ENCODE measurements at regions not wholly inside any gene's neighbourhood (a gene's known extent, or its start where the extent isn't known, plus 50 kb on each side); places are given as distances from the start of the nearest gene placed in this dataset.

GRCh38 chr5:74288448-74289108 lies 351.9 kb downstream of the ENC1 start:
- no peak for DNase-seq (ENCODE audit: low read depth)

- no peak for DNase-seq (ENCODE audit: low read depth)
Observed at GRCh38 chr5:74288038-74288437, 352.5 kb downstream of the ENC1 start.

DNA sequence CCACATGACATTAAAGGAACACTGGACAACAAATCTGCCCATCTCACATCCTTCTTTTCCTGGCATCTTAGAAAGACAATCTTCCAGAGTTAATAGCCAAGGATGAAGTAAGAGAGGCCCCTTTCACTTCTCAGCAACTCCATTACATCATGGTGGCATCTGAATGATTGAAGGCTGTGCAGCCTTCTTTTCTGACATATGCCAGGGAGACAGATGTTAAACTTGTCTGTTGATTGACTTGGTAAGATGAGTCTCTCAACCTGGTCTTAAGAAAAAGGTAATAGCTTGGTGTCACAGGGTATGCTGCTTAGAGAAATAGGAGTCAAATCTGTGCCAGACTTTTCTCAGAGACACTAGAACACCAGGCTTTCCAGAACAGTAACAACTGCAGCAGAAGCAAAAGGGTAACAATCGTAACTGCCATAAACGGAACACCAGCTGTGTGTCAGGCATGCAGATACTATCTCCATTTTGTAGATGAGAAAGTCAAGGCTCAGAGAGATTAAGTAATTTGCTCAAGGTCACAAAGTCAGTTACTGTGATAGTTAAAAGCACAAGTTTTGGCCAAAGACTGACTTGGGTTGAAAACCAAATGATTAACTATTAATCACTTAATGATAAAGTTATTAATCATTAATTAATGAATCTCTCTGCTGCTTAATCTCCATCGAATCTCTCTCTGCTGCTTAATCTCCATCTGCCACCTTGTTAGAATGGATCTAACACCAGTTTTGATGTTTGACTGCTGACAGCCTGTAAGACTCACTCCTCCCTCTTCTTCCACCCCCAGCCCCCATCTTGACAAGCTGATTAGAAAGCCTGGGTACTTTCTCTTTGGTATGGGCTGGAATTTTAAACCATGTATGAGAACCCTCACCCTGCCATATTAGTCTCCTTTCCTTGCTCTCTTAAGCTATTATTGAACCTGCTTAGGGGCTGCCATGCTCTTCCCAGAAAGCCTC lies 353.5 kb downstream of the ENC1 start:
- DNase-seq (ENCODE audit: low read depth), result no peak

DNA sequence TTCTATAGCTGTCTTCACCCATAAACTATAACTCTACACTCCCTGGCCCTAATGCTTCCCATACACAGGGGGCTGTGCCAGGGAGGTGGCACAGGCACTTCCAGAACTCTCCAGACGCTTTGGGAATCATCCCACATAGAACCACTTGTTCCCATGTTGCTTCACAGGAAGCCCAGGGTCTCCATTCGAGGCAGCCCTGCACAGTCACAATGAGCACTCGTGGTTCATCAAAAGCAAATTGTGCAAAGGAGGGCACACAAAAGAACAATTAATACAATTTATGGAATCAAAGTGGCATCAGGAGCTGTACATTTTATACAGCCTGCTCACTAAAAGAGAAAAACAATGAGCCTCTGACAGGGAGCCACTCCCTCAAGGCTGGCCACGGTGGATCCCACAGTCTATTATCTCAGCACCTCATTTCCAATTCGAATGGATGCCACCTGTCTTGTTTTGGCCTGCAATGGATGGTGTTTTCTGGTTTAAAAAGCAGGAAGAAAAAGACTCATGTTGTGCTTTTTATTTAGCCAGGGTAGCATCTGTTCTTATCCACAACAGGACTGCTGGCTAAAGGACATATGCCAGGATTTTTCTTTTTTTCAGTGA lies 354.8 kb downstream of the ENC1 start:
- DNase-seq (ENCODE audit: low read depth), result no peak

- DNase-seq (ENCODE audit: low read depth), result no peak
Observed at GRCh38 chr5:74282490-74282889, 358.0 kb downstream of the ENC1 start.

- no peak for DNase-seq (ENCODE audit: low read depth)
Observed at GRCh38 chr5:74281166-74281565, 359.4 kb downstream of the ENC1 start.

DNA sequence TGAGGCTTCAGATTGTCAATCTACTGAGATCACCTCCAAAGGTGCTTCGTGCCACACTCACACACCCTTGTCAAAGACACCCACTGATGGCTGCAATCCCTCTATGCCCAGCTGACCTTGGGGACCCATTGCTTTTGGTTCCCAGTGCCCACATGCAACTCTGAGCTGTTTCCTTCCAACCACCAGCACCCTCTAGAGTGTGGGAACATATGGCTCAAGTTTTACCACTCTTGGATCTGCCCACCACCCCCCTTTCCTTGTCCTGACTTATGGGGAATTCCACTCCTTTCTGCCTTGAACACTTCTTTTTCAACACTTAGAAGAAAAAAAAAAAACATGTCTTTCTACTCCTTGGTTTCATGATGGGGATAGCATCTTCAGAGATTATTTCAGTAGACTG lies 360.2 kb downstream of the ENC1 start:
- no peak for DNase-seq (ENCODE audit: low read depth)

DNA sequence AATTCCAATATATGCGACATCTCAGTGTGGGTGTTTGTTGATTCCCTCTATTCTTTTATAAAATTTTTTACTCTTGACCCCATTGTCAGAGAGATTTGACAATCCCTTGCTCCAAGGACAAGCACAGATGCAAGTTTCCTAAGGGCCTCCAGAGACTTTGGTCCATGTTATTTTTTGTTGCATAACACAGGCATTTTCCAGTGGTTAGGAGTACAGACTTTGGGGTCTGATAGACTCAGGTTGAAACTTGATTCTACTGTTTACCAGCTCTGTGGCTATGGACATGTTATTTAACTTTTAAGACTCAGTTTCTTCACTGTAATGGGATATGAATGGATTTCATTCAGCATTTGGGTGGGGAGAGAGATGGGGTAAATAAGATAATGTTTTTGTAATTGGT lies 361.3 kb downstream of the ENC1 start:
- DNase-seq (ENCODE audit: low read depth), result no peak

- no peak for DNase-seq (ENCODE audit: low read depth)
Observed at GRCh38 chr5:74277418-74277817, 363.1 kb downstream of the ENC1 start.

GRCh38 chr5:74275171-74275992 lies 365.1 kb downstream of the ENC1 start:
- DNase-seq (ENCODE audit: low read depth), result no peak

- DNase-seq (ENCODE audit: low read depth), result no peak
Observed at GRCh38 chr5:74274326-74274725, 366.2 kb downstream of the ENC1 start.

GRCh38 chr5:74272831-74273451 lies 367.6 kb downstream of the ENC1 start:
- no peak for DNase-seq (ENCODE audit: low read depth)

DNA sequence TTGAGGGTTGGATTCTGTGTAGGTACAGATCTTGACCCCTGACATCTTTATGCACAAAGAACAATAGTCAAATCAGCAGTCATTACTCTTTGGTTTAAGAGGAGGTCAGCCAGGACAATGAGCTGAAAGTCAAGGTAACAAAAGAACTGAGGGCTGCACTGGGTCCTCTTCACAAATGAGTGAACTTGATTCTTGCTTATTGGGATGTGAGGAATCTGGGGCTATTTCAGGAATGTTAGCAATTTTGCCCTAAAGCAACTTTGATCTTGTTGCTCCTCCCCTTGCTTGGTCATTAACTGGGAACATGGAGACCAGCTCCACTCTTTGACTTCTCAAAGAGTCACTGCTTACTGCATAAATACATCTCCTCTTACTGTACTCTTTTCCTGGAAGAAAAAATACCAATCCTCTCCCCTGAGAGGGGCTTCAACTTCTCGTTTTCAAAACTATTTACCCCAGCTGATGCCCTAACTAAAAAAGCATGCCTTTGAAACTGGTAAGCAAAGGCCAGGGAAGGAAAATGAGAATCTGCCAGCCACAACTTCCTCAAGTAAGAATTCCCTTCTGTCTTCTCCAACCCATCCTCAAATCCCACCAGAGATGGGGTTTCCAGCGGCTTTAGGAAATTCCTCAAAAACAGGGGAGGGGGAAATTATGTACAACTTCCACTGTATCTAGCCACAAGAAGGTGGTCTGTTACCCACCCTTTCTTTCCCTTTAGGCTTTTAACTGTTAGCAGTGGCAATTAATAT lies 368.3 kb downstream of the ENC1 start:
- no peak for DNase-seq (ENCODE audit: low read depth)

DNA sequence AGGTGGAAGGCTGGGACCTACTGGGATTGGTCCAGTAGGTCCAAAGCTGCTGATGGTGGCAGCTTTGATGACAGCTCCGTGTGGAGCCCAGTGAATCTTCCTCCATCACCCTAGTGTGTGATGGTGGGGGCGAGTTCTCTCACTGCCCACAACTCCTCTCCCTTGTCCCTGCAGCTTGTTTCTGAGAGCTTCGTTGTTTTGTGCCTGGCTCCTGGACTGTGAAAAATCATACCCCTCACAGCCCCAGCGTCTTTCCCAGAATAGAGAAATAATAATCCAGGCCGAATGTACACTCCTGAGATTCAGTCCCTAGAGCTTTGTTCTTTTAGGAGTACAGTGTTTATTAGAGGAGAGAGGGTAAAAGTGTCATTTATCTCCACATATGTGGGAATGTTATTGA lies 372.2 kb downstream of the ENC1 start:
- DNase-seq (ENCODE audit: low read depth), result no peak

DNA sequence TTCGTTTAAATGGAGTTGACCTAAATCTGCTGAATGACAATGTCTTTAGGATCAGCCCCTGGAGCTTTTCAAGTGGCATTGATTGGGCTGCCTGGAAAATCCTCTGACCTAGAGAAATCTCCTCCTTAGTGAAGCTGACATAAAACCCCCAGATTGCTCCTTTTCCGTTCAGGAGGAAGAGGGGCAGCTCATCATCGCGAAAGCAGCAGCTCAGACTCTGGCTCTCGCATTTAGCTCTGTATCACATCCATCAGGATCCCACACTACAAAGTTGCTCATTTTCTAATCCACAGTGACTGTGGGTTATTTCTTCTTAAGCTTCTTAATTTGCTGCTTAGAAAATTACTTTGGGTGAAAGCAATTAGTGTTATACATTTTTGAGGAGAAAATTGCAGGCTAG lies 373.7 kb downstream of the ENC1 start:
- DNase-seq (ENCODE audit: low read depth), result no peak

DNA sequence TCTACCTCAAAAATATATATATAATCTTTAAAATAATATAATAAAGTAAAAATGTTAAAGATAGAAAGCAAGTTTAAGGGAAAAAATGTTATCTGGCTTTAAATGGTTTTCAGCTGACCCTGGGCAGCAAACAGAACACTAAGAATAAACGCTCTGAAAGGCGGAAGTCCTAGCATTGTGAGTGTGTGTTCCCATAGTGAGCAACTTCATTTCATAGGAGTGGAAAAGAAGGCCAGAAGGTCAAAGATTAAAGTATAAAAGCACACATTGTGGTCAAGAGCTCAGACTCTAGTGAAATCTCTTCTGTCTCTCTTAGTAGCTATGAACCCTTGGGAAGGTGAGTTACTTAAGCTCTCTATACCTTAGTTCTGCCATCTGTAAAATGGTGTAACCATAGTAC lies 374.4 kb downstream of the ENC1 start:
- no peak for DNase-seq (ENCODE audit: low read depth)

- no peak for DNase-seq (ENCODE audit: low read depth)
Observed at GRCh38 chr5:74262544-74263207, 377.9 kb downstream of the ENC1 start.

DNA sequence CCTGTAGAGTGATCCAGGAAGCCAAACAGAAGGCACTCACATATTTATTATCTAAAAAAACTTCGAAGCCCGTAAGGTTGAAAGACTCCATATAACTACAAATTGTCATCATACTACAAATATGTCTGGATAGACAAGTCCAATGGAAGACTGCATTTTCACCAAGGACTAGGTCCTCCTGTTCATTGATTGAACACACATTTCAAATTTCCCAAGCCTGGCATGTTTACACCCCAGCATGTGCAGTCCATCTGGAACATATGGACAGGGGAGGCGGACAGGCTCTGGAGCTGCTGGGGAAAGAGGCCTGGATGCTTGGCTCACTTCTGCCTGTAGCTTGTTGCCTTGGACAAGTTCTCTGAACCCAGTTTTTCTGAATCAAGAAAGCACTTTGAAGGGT lies 378.7 kb downstream of the ENC1 start:
- DNase-seq (ENCODE audit: low read depth), result no peak

- no peak for DNase-seq (ENCODE audit: low read depth)
Observed at GRCh38 chr5:74261421-74261820, 379.1 kb downstream of the ENC1 start.

GRCh38 chr5:74259572-74259971 lies 381.0 kb downstream of the ENC1 start:
- DNase-seq (ENCODE audit: low read depth), result no peak

DNA sequence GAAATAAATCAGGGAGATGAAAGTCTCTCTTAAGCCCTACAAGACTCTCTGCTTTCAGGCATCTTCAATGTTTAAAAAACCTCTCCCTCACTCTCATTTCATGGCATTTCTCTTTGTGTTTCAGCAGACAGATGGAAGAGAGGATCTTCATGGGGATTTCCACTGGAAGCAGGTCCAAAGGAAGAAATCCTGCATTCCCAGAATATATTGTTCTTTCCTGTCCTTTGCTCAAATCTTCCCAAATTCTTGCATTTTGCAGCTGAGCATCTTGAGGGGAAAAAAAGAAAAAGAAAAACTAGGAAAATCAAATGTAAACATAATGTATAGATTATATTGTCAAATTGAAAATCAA lies 382.2 kb downstream of the ENC1 start:
- DNase-seq (ENCODE audit: low read depth), result no peak

Data from T-helper 22 cell (primary cell).